Motor neuron (in vitro differentiated cells): ENCODE measurements at regions not wholly inside any gene's neighbourhood (a gene's known extent, or its start where the extent isn't known, plus 50 kb on each side); places are given as distances from the start of the nearest gene placed in this dataset.

Experiments
- ATAC-seq, 8 experiments: fragments of 200-7000 bp; cut with Tn5 transposase; replicated peaks in 6 of 8; 2 replicates each; pipeline ENCODE4 v1.8.0; 2021; ENCODE audit warnings: mild to moderate bottlenecking in 8 of 8, moderate library complexity in 8 of 8
- H3K27ac ChIP-seq, 2 donors: fragments of 250-450 bp; sonication (Bioruptor Pico); 2 replicates each; pipeline ENCODE4 v1.9.0; 2021; ENCODE audit warnings: antibody characterized with exemption in 2 of 2, mild to moderate bottlenecking in 2 of 2, moderate library complexity in 1 of 2
- H3K4me1 ChIP-seq, 2 donors: fragments of 250-450 bp; sonication (Bioruptor Pico); replicated peaks in 1 of 2; 2 replicates each; pipeline ENCODE4 v1.6.1; 2021; ENCODE audit warnings: antibody characterized with exemption in 2 of 2, mild to moderate bottlenecking in 2 of 2, moderate library complexity in 1 of 2
- H3K4me3 ChIP-seq, 5 donors: fragments of 250-450 bp; sonication (Bioruptor Pico); 2 replicates each; pipeline ENCODE4 v1.9.0; 2021; ENCODE audit warnings: antibody characterized with exemption in 5 of 5, mild to moderate bottlenecking in 5 of 5, moderate library complexity in 4 of 5
- WGBS, 10 experiments: fragments of 450-650 bp; shearing (Covaris generic); methylation state at CpG; one replicate each; pipeline ENCODE4 v1.0.0; 2022; 5-methylcytosine and 5-hydroxymethylcytosine counted together
- in situ Hi-C, 9 experiments: fragments of 400-800 bp; cut with MboI; loops; one replicate each; pipeline ENCODE4 v1.15.0; 2021; ENCODE audit warnings: low sequenced_read_pairs in 9 of 9, low pct_unique_long_range_greater_than_20kb in 2 of 9; ENCODE audit not compliant: unreplicated experiment in 9 of 9

- WGBS, 10 experiments, result 0 to 100% (median 68%) methylated on average over 1 to 4 of the region's 4 CpGs
- no peak for ATAC-seq
- H3K27ac ChIP-seq, result no peak overlapping the region
- H3K4me3 ChIP-seq, result no peak overlapping the region
- in situ Hi-C loops, result no loop called here
- H3K4me1 ChIP-seq, result peaks cover 2 to 3% of the 10 kb centered on the region in 2 donors
These were observed 697.1 kb downstream of the DOK5 start for GRCh38 chr20:55172310-55173002.

DNA sequence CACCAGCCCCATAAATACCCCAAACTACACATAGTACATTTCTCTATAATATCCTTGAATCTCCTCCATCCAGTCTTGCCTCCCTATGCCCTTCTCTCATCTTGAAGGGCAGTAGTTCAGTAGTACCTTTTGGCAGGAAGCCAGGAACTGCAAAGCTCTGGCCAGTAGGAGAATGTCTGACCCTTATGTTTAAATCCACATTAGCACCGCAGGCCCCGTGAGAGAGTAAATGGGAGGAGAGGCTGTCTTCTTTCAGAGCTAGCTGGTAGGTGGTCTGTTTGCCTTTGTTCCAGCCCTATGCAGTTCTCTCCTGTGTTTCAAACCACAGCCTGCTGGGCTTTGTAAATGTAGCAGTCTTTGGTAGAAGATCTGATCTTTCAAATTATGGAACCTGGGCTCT lies 690.7 kb downstream of the DOK5 start:
- Histone ChIP-seq H3K27ac (no peak overlapping the region), H3K4me1 (peaks cover 7 to 10% of the 10 kb centered on the region in 2 donors), H3K4me3 (no peak overlapping the region)
- in situ Hi-C loops, result no loop called here
- peak in 4 of 8 experiments; percentile 36 to 66 (median 62) for ATAC-seq
- WGBS, 10 experiments, result 0 to 20% (median 0%) methylated on average over 2 of the region's 2 CpGs; no CpG with 5 or more reads in 6 of the 10 experiments

DNA sequence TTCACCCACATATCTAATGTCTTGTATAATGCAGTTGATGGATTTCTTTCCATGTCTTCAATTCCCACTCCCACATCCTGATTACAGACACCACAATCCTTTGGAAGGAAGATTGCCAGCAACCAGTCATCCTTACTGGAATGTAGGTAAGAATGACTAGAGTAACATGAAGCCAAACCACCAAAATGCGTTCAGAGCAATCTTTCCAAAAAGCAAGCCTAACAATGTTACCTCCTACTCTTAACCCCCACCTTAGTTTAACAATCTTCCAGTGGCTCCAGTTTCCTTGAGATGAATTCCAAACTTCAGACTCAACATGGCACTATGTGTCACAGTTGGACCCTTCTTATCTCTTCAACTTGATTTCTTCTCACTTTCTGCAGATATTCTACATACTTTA lies 685.6 kb downstream of the DOK5 start:
- Histone ChIP-seq H3K4me1 (peaks cover 2% of the 10 kb centered on the region in 2 donors), H3K4me3 (no peak overlapping the region), H3K27ac (no peak overlapping the region)
- ATAC-seq, result no peak
- in situ Hi-C loops, result no loop called here
- 14 to 100% (median 75%) methylated on average over 1 of the region's 1 CpG; no CpG with 5 or more reads in 6 of the 10 experiments for WGBS, 10 experiments

DNA sequence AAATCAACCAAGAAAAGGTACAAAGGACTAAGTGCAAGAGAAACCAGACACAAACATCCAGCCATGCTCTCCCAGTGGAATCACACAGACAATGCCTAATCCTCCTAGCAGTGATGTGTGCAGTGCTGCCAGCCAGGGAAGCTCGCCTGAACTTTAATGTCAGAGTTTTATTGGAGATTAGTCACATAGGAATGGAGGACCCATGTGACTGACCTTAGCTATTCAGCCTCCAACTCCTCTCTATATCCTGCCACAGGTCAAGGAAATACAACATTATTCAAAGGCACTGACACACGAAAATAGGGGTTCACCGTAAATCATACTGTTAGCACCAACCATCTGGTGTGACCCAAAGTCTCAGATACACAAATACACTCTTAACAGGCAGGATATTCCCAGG lies 684.6 kb downstream of the DOK5 start:
- in situ Hi-C loops, result no loop called here
- Histone ChIP-seq H3K4me1 (peaks cover 0 to 2% of the 10 kb centered on the region in 2 donors), H3K4me3 (no peak overlapping the region), H3K27ac (no peak overlapping the region)
- peak in 4 of 8 experiments; percentile 97 to 100 (median 99) for ATAC-seq
- 0 to 80% (median 12%) methylated on average over 1 to 3 of the region's 3 CpGs for WGBS, 10 experiments

DNA sequence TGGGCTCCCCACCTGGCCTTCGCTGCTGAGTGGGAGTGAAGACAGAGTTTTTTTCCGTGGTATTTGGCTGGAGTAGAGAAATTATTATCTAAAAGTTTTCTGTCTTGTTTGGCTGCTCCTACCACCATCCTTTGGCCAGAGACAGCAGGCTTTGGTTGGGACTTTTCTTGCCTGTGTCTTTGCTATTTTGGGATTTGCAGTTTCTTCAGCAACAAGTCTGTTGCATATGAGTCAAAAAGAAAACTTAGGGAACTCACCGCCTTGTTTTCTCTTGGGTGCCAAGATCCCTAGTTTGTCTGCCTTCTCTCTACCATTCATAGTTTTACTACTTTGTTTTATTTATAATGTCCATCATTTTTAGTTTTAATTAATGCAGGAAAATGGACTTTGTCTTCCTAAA lies 683.8 kb downstream of the DOK5 start:
- ATAC-seq, result no peak

GRCh38 chr20:55158446-55158845 lies 683.1 kb downstream of the DOK5 start:
- no peak overlapping the region for H3K4me3 ChIP-seq
- no peak overlapping the region for H3K27ac ChIP-seq
- in situ Hi-C loops, result no loop called here
- ATAC-seq, result no peak
- H3K4me1 ChIP-seq, result peaks cover 0 to 2% of the 10 kb centered on the region in 2 donors
- WGBS, 10 experiments, result 20 to 100% (median 89%) methylated on average over 1 to 2 of the region's 2 CpGs

More for the DNA sequence above, 683.8 kb downstream of the DOK5 start:
- Histone ChIP-seq H3K4me1 (peaks cover 0 to 2% of the 10 kb centered on the region in 2 donors), H3K4me3 (no peak overlapping the region), H3K27ac (no peak overlapping the region)
- in situ Hi-C loops, result no loop called here
- 6 to 100% (median 72%) methylated on average over 1 to 3 of the region's 3 CpGs; no CpG with 5 or more reads in 4 of the 10 experiments for WGBS, 10 experiments

GRCh38 chr20:55155360-55155759 lies 680.0 kb downstream of the DOK5 start:
- H3K27ac ChIP-seq, result no peak overlapping the region
- ATAC-seq, result no peak
- peaks cover 0 to 7% of the 10 kb centered on the region in 2 donors for H3K4me1 ChIP-seq
- in situ Hi-C loops, result no loop called here
- no peak overlapping the region for H3K4me3 ChIP-seq

DNA sequence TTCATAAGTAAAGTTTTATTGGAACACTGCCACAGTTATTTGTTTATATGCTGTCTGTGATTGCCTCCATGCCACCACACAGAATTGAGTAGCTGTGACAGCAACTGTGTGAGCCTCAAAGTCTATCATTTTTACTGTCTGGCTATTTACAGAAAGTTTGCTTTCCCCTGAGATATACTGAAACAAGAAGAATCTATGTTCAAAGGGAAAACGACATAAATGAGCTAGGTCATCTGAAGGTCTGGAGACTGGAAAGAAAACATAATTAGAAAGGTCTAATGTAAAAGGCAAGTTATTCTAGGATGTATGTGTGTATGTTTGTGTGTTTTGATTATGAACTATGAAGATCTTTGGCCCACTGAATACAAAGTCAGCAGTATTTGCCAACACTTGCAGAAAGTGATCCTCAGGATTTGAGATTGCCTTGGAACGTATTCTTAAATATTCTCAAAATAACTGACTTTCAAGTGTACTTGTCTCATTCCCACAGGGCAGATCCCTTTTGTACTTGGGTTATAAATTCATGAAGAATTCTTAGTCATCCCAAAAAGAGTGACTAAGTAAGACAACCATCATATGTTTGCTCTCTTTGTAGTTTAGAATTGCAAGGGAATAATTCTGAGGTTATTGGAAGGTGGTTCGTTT lies 677.7 kb downstream of the DOK5 start:
- H3K27ac ChIP-seq, result no peak overlapping the region
- in situ Hi-C loops, result no loop called here
- H3K4me1 ChIP-seq, result peaks cover 0 to 5% of the 10 kb centered on the region in 2 donors
- no peak overlapping the region for H3K4me3 ChIP-seq
- WGBS, 10 experiments, result 0 to 94% (median 48%) methylated on average over 2 to 3 of the region's 3 CpGs
- ATAC-seq, result no peak

GRCh38 chr20:55151171-55151570 lies 675.8 kb downstream of the DOK5 start:
- in situ Hi-C loops, result no loop called here
- H3K4me3 ChIP-seq, result no peak overlapping the region
- no peak for ATAC-seq
- peaks cover 0 to 5% of the 10 kb centered on the region in 2 donors for H3K4me1 ChIP-seq
- H3K27ac ChIP-seq, result no peak overlapping the region
- WGBS, 10 experiments, result 0 to 30% (median 7%) methylated on average over 1 to 3 of the region's 4 CpGs; no CpG with 5 or more reads in 3 of the 10 experiments

- Histone ChIP-seq H3K4me1 (no peaks in the 10 kb centered on the region), H3K4me3 (no peak overlapping the region), H3K27ac (no peak overlapping the region)
- in situ Hi-C loops, result no loop called here
- ATAC-seq, result no peak
These were observed 668.2 kb downstream of the DOK5 start for GRCh38 chr20:55143601-55144000.

DNA sequence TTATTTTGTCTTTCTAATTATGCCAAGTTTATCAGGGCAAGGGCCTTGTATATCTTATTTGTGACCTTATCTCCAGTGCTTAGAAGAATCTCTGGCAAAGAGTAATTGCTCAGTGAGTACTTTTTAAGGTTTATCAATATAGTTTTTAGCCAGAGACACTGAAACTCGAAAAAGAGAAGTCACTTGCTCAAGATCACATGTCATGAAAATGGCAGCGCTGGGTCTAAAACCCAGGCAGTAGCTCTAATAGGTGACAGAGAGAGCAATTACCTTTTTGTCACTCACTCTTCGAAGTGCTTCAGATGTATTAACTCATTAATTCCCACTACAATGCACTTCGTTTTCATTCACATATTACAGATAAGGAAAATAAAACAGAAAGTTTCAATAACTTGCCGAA lies 667.5 kb downstream of the DOK5 start:
- Histone ChIP-seq H3K4me3 (no peak overlapping the region), H3K4me1 (no peaks in the 10 kb centered on the region), H3K27ac (no peak overlapping the region)
- 0 to 85% (median 46%) methylated on average over 1 to 5 of the region's 5 CpGs; no CpG with 5 or more reads in 1 of the 10 experiments for WGBS, 10 experiments
- no peak for ATAC-seq
- in situ Hi-C loops, result no loop called here

DNA sequence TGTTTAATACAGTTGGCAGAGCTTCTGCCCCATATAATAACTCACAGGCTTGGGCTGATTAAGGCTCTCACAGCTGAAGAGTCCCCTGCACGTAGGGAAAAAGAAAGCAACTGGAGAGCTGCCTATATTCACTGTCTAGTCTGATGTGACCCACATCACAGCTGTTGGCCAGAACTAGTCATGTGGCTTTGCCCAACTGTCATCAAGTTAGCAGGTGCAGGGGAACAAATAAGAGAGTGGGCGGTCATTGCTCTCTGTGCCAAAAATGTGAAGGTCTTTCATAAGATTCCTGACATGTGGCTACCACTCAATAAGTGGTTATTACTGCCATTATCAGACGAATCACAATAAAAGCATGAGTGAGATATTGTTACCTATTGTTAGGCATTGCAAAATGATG lies 665.2 kb downstream of the DOK5 start:
- ATAC-seq, result peak in 2 of 8 experiments; percentile 32 to 39
- in situ Hi-C loops, result no loop called here
- Histone ChIP-seq H3K4me1 (no peaks in the 10 kb centered on the region), H3K27ac (no peak overlapping the region), H3K4me3 (no peak overlapping the region)
- 0 to 80% (median 50%) methylated on average over 1 to 3 of the region's 3 CpGs; no CpG with 5 or more reads in 2 of the 10 experiments for WGBS, 10 experiments

DNA sequence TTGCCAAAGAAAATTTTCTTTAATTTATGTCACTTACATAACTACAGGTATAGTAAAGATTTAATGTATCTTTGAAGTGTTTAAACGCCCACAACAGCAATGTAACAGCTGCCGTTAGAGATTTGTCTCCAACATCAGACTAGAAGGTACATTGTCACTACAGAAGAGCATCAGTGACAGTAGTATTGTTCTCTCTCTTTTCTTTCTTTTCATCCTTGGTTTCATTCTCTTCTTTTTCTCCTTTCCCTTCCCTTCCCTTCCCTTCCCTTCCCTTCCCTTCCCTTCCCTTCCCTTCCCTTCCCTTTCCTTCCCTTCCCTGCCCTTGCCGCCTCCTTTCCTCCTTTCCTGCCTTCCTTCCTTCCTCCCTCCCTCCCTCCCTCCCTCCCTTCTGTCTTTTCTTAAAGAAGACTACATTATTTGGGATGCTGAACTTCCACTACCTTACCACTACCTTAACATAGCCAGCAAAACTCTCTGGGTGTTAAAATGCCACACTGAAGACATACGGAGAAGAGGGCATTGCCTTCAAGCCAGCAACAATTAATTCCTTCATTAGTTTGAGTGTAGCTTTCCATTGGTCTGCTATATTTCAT lies 663.9 kb downstream of the DOK5 start:
- 0 to 87% (median 50%) methylated on average over 1 to 3 of the region's 4 CpGs; no CpG with 5 or more reads in 4 of the 10 experiments for WGBS, 10 experiments
- no peak for ATAC-seq
- no peaks in the 10 kb centered on the region for H3K4me1 ChIP-seq
- no peak overlapping the region for H3K27ac ChIP-seq
- no peak overlapping the region for H3K4me3 ChIP-seq
- in situ Hi-C loops, result no loop called here
